Transverse colon (tissue), 4 donors: ENCODE measurements at regions not wholly inside any gene's neighbourhood (a gene's known extent, or its start where the extent isn't known, plus 50 kb on each side); places are given as distances from the start of the nearest gene placed in this dataset.
"Not testable (repeated sequence)": the region's sequence is repeated elsewhere in the genome, so short reads cannot be mapped to it uniquely, and the experiment has no call there.

Experiments
- DNase-seq: peaks from one replicate; pipeline ENCODE4 v3.0.0-alpha.2; 2019
- H3K27ac ChIP-seq, 4 donors: fragments of 200-600 bp; sonication (generic); 2 replicates each; pipeline ENCODE4 v1.5.1; 2016 to 2018; ENCODE audit warnings: inconsistent platforms in 4 of 4
- H3K27me3 ChIP-seq: fragments of 200-600 bp; sonication (generic); 2 replicates; pipeline ENCODE4 v1.5.1; 2017; ENCODE audit warnings: inconsistent platforms
- H3K36me3 ChIP-seq, 4 donors: fragments of 200-600 bp; sonication (generic); 2 replicates each; pipeline ENCODE4 v1.5.1; 2017 to 2019; ENCODE audit warnings: inconsistent platforms in 4 of 4
- H3K4me1 ChIP-seq, 4 donors: fragments of 200-600 bp; sonication (generic); 2 replicates each; pipeline ENCODE4 v1.5.1; 2017 to 2020; ENCODE audit warnings: inconsistent platforms in 4 of 4
- H3K4me3 ChIP-seq, 4 donors: fragments of 200-600 bp; sonication (generic); 1 replicate in 1 of 4; 2 replicates in 3 of 4; pipeline versions ENCODE4 v1.5.1 to v1.6.1; 2017 to 2019; ENCODE audit warnings: inconsistent platforms in 4 of 4
- H3K9me3 ChIP-seq, 2 donors: fragments of 200-600 bp; sonication (generic); 2 replicates each; pipeline ENCODE4 v1.5.1; 2017 to 2019; ENCODE audit warnings: inconsistent platforms in 2 of 2
- CTCF ChIP-seq, 5 experiments: fragments of 200-600 bp in 3 of 5; fragments of 450-650 bp in 2 of 5; sonication (generic) in 3 of 5; IDR thresholded peaks; 1 replicate in 2 of 5; 2 replicates in 3 of 5; pipeline ENCODE4 v1.5.1; 2016 to 2017; ENCODE audit warnings: antibody characterized with exemption in 5 of 5, inconsistent platforms in 3 of 5, mild to moderate bottlenecking in 2 of 5, moderate library complexity in 1 of 5
- EP300 ChIP-seq: sonication (generic); formaldehyde crosslinking; IDR thresholded peaks from one replicate; pipeline ENCODE4 v1.6.1; 2017; ENCODE audit warnings: antibody characterized with exemption, low read depth
- POLR2A ChIP-seq: fragments of 450-650 bp; IDR thresholded peaks from one replicate; pipeline ENCODE4 v1.6.1; 2016; ENCODE audit warnings: antibody characterized with exemption, mild to moderate bottlenecking, moderate library complexity
- POLR2AphosphoS5 ChIP-seq, 3 donors: sonication (generic); formaldehyde crosslinking; IDR thresholded peaks; one replicate each; pipeline ENCODE4 v1.6.1; 2016; ENCODE audit warnings: antibody characterized with exemption in 3 of 3
- WGBS, 2 donors: methylation state at CpG; one replicate each; pipeline ENCODE4 v1.1.5; 2018; ENCODE audit warnings: low coverage in 1 of 2; 5-methylcytosine and 5-hydroxymethylcytosine counted together
- in situ Hi-C, 4 donors: fragments of 200-750 bp; cut with MboI; loops; one replicate each; pipeline versions ENCODE4 v1.15.0 to v1.15.1; 2017; ENCODE audit warnings: low sequenced_read_pairs in 3 of 4, low pct_ligation_motif_present in 1 of 4, low pct_unique_long_range_greater_than_20kb in 1 of 4
- intact Hi-C: fragments of 100-400 bp; cut with DNase I; formaldehyde crosslinking; loops from one replicate; pipeline ENCODE4 v1.15.1; 2023; ENCODE audit warnings: low total_unique reads

DNA sequence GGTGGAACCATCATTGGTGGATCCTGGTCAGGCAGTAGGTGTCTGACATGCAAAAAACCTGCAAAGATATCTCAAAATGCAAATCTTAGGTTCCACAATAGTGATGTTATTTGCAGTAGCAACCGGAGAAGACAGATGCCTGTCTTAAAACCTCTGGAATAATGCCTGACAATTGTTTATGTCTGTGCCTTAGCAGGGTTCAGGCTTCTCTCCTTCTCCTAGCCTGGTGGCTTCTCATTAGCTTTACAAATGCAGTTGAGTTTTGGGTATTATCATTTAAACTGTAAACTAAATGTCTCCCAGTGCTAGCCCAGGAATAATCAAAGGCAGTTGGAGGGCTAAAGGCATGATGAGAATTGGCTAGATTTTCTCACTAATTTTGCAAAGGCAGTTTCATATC is 146.3 kb upstream of the NRG3 start:
- TF ChIP-seq POLR2AphosphoS5 (IDR thresholded peaks at IDR 0.05) (no peak), EP300 (no peak), POLR2A (no peak), CTCF (IDR thresholded peaks at IDR 0.05) (no peak)
- intact Hi-C loops = no loop called here
- no peak overlapping the region for H3K4me3 ChIP-seq
- H3K27me3 ChIP-seq = no peaks in the 10 kb centered on the region
- H3K36me3 ChIP-seq = no peaks in the 10 kb centered on the region
- H3K9me3 ChIP-seq = no peaks in the 10 kb centered on the region
- no peaks in the 10 kb centered on the region for H3K4me1 ChIP-seq
- in situ Hi-C loops = no loop called here
- WGBS, 2 donors = 33% methylated on average over 1 of the region's 1 CpG; no CpG with 5 or more reads in 1 of the 2 donors
- DNase-seq = no peak
- H3K27ac ChIP-seq = no peak overlapping the region

DNA sequence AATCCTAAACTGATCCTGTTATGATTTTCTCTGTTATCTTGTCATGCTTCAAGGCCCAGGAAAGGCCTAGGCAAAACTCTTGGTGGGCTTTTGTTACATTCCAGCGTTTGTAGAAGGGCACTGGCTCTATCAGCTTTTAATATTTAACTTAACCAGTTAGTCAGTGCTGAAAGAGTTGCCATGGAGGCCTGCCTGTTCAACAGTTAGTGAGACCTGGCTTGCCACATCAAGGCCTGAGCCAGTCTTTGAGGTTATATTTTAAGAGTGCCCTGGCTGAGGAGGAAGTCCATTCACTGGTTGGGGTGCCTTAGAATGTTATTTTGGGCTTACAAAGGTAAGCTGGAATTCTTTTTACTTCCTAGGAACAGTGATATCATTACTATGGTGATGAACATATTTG is 144.1 kb upstream of the NRG3 start:
- no peak for DNase-seq
- WGBS, 2 donors = 0% methylated on average over 1 of the region's 1 CpG; no CpG with 5 or more reads in 1 of the 2 donors
- H3K27ac ChIP-seq = no peak overlapping the region
- in situ Hi-C loops = no loop called here
- H3K4me3 ChIP-seq = no peak overlapping the region
- intact Hi-C loops = loop anchor here (5.0 kb wide), 1 partner anchor 211 kb away; no protein-coding TSS in a partner anchor
- no peaks in the 10 kb centered on the region for H3K27me3 ChIP-seq
- no peaks in the 10 kb centered on the region for H3K4me1 ChIP-seq
- H3K36me3 ChIP-seq = no peaks in the 10 kb centered on the region
- no peaks in the 10 kb centered on the region for H3K9me3 ChIP-seq
- TF ChIP-seq POLR2A (no peak), CTCF (IDR thresholded peaks at IDR 0.05) (no peak), POLR2AphosphoS5 (IDR thresholded peaks at IDR 0.05) (no peak), EP300 (no peak)

- Histone ChIP-seq H3K36me3 (no peaks in the 10 kb centered on the region), H3K4me1 (no peaks in the 10 kb centered on the region), H3K4me3 (no peak overlapping the region), H3K27me3 (no peaks in the 10 kb centered on the region), H3K9me3 (no peaks in the 10 kb centered on the region), H3K27ac (no peak overlapping the region)
- in situ Hi-C loops (no loop called here), intact Hi-C loops (loop anchor here (5.0 kb wide), 1 partner anchor 209 kb away; no protein-coding TSS in a partner anchor)
- 35 to 60% methylated on average over 1 of the region's 1 CpG for WGBS, 2 donors
- no peak for DNase-seq
- TF ChIP-seq POLR2AphosphoS5 (IDR thresholded peaks at IDR 0.05) (no peak), POLR2A (no peak), CTCF (IDR thresholded peaks at IDR 0.05) (no peak), EP300 (no peak)
Observed at GRCh38 chr10:81733542-81733941, 141.5 kb upstream of the NRG3 start.

DNA sequence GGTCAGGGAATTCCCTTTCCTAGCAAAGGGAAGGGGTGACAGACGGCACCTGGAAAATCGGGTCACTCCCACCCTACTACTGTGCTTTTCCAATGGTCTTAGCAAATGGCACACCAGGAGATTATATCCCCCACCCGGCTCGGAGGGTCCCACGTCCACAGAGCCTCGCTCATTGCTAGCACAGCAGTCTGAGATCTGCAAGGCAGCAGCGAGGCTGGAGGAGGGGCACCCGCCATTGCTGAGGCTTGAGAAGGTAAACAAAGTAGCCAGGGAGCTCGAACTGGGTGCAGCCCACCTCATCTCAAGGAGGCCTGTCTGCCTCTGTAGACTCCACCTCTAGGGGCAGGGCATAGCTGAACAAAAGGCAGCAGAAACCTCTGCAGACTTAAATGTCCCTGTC is 139.8 kb upstream of the NRG3 start:
- 66 to 76% methylated on average over 4 to 9 of the region's 9 CpGs for WGBS, 2 donors
- in situ Hi-C loops, H3K9me3 ChIP-seq, H3K36me3 ChIP-seq, H3K4me1 ChIP-seq, H3K4me3 ChIP-seq, H3K27ac ChIP-seq, H3K27me3 ChIP-seq, intact Hi-C loops, DNase-seq: not testable (repeated sequence)

DNA sequence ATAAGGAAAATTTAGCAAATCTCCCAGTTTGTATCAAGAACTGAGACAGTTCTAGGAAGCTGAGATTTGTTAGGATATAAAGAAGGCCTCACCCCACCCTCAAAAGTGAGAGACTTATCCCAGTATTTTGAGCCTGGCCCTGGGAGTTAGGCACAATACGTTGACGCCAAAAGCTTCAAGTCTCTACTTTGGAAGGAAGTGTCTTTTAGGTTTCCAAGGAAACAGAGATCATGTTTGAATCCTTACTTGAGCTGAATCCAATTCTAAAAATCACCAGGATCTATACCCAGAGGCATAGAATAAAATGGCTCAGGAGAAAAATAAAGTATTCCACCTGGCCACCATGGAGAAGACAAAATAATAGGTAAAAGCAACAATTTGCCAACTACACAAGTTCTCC is 115.9 kb upstream of the NRG3 start:
- TF ChIP-seq EP300 (no peak), POLR2A (no peak), POLR2AphosphoS5 (IDR thresholded peaks at IDR 0.05) (no peak), CTCF (IDR thresholded peaks at IDR 0.05) (no peak)
- peaks cover 0 to 2% of the 10 kb centered on the region in 2 donors for H3K9me3 ChIP-seq
- intact Hi-C loops (no loop called here), in situ Hi-C loops (no loop called here)
- H3K4me1 ChIP-seq = no peaks in the 10 kb centered on the region
- WGBS, 2 donors = 100% methylated on average over 2 of the region's 2 CpGs; no CpG with 5 or more reads in 1 of the 2 donors
- no peaks in the 10 kb centered on the region for H3K36me3 ChIP-seq
- no peak overlapping the region for H3K27ac ChIP-seq
- H3K27me3 ChIP-seq = no peaks in the 10 kb centered on the region
- H3K4me3 ChIP-seq = no peak overlapping the region
- no peak for DNase-seq
